ENCODE measurements at regions not wholly inside any gene's neighbourhood (a gene's known extent, or its start where the extent isn't known, plus 50 kb on each side); places are given as distances from the start of the nearest gene placed in this dataset.
"Not testable (repeated sequence)": the region's sequence is repeated elsewhere in the genome, so short reads cannot be mapped to it uniquely, and the experiment has no call there.

DNA sequence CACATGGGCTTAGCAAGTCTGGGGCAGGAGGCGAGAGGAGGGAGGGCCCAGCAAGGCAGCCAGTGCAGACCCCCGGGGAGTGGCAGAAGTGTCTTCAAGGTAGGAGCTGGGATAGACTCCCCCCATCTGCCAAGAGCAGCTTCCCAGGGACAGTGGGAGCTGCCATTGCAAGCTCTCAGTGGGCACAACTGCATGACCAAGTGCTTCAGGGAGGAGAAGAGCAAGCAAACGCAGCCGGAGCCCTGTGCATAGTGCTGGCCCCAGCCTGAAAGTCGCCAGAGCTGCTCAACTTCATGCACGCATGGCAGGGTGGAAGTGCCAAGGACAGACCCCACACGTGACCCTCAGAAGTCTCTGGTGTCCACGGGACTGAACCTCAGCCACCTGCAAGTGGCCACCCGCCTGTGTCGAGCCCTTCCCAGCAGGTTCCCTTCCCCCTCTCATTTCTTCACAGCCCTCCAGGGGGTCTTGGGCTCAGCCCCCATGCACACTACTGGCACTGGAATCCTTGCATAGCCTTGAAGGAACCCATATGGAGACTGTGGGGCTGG is 89.4 kb downstream of the PLXNA1 start:
- DNase-seq: no peak

DNA sequence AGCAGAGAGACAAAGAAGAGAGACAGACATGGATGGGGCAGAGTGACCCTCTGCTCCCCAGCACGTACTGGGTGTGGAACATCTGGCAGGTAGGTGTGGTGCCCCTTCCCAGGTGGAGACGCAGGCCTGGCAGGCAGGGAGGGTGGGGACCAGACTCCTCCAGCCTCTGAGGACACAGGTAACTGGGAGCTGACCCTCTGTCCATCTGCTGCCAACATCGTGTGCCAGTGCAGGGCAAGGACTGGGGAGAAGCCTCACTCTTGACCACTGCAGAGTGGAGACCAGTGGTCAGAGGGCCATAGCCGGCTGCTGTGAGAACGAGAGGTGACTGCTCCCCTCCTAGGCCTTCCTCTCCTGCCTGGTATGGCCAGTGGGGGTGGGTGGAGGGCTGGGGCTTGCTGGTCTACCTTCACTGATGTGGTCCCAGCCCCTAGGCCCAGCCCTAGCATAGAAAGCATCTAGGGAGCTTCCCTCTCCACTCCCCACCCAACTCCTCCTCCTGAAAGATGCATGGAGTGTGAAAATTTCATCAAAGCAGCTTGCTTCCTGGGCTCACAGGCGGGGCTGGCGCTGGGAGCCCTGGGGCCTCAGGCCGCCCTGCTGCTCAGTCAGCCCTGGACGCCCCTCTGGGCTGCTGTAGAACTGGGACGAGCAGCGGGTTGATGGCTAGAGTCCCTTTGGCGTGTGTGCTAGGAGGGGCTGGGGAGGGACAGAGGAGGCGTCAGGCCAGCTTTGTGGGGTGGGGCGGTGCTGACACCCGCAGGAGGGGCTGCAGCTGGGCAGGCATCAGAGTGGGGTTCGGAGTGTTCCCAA is 90.3 kb downstream of the PLXNA1 start:
- DNase-seq: no peak

- DNase-seq: no peak
Observed at GRCh38 chr3:127073941-127074820, 91.3 kb downstream of the PLXNA1 start.

- no peak for DNase-seq
Observed at GRCh38 chr3:127074900-127075360, 92.0 kb downstream of the PLXNA1 start.

GRCh38 chr3:127076166-127076992 is 93.5 kb downstream of the PLXNA1 start:
- DNase-seq: not testable (repeated sequence)

GRCh38 chr3:127077068-127077467 is 94.2 kb downstream of the PLXNA1 start:
- no peak for DNase-seq

GRCh38 chr3:127077505-127078064 is 94.7 kb downstream of the PLXNA1 start:
- DNase-seq: no peak

GRCh38 chr3:127078626-127079025 is 95.7 kb downstream of the PLXNA1 start:
- DNase-seq: no peak

- no peak for DNase-seq
Observed at GRCh38 chr3:127079211-127079610, 96.3 kb downstream of the PLXNA1 start.

DNA sequence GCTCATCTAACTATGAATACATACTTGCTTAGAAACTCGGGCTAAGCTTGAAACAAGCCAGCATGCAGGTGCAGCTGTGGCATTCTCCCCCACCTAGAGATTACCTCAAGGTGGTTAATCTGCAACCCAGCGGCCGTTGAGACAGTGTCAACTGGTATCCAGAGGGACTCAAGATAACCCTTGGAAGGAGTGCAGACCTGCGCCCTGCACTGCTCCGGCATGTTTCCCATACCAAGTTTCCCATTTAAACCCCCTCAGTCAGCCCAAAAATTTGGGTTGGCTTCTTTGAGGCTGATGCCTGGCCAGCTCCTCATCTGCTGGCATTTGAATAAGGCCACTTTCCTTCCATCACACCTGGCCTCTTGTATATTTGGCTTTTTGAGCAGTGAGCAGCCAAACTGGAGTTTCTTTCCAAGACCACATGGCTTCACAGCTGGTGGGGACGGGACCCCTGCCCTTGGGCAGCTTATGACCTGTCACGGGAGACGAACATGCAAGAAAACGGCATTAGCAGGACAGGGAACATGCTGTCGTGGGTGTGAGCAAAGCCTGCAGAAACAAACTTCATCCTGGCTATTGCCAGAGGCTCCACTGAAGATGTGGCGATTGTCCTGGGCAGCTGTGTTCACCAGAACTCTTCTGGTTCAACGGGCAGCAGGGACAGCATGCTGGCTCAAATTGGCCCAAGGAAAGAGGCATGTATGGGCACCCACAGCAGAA is 98.2 kb downstream of the PLXNA1 start:
- no peak for DNase-seq

DNA sequence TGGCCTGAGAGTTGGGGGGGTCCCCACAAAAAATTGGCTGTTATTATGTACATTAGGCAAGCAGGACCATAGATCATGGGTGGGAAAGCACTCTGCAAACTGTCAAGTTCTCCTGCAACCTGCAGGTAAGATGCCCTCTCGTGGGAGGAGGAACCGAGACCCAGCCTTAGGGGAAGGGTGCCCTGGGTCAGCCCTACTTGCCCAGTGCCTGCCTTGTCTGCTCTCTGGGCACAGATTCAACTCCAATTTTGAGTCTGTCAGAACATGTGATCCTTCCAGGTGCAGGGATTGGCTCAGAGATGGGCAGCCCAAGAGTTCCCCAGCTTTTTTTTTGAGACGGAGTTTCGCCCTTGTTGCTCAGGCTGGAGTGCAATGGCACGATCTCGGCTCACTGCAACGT is 99.2 kb downstream of the PLXNA1 start:
- DNase-seq: no peak

- no peak for DNase-seq
Observed at GRCh38 chr3:127083778-127084397, 101.0 kb downstream of the PLXNA1 start.

DNA sequence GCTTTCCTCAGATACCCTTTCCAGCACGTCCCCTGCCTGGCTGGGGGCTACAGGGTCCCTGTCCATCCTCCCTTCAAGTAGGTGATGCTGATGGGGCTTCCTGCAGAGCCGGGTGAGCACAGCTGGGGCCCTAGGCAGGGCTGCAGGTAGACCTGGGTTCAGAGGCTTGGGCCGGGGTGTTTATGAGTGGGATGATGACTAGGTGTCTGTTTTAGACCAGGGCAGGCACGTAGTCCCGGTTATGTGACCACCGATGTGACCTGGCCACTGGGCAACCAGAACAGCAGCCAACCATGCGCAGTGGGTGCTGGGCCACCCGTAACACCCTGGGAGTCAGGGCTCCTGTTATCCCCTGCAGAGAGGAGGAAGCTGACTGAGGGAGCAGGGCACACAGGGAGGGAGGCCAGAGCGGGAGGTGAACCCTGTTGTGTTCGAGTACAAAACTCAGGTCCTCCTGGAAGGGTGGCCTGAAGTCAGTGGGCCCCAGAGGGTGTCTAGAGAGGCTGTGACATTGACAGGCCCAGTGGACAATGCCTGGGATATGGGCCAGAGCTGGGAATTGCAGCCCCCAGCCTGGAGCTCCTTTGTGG is 101.6 kb downstream of the PLXNA1 start:
- no peak for DNase-seq

GRCh38 chr3:127085576-127085975 is 102.7 kb downstream of the PLXNA1 start:
- no peak for DNase-seq

- not testable (repeated sequence) for DNase-seq
Observed at GRCh38 chr3:127086591-127086990, 103.7 kb downstream of the PLXNA1 start.

- no peak for DNase-seq
Observed at GRCh38 chr3:127087441-127087840, 104.5 kb downstream of the PLXNA1 start.

GRCh38 chr3:127088511-127089351 is 104.2 kb upstream of the PRR23E start:
- no peak for DNase-seq

- no peak for DNase-seq
Observed at GRCh38 chr3:127089486-127090145, 103.3 kb upstream of the PRR23E start.
